Lung (tissue), 11 donors: ENCODE measurements at regions not wholly inside any gene's neighbourhood (a gene's known extent, or its start where the extent isn't known, plus 50 kb on each side); places are given as distances from the start of the nearest gene placed in this dataset.

Experiments
- ATAC-seq: fragments of 200-7000 bp; cut with Tn5 transposase; one replicate; pipeline ENCODE4 v1.9.1; 2020; ENCODE audit warnings: moderate number of reproducible peaks; ENCODE audit not compliant: insufficient read depth, low FRiP score
- DNase-seq, 3 donors: peaks; one replicate each; pipeline ENCODE4 v3.0.0-alpha.2; 2013 to 2017
- H3K27ac ChIP-seq, 2 donors: one replicate each; pipeline ENCODE4 v1.5.1; 2013; ENCODE audit warnings: mild to moderate bottlenecking in 2 of 2, moderate library complexity in 2 of 2, control low read depth in 1 of 2, inconsistent platforms in 1 of 2, low read depth in 1 of 2, low read length in 1 of 2
- H3K27me3 ChIP-seq, 3 donors: one replicate each; pipeline ENCODE4 v1.5.1; 2013; ENCODE audit warnings: low read length in 2 of 3; ENCODE audit not compliant: control insufficient read depth in 3 of 3, insufficient read depth in 3 of 3
- H3K36me3 ChIP-seq, 4 donors: one replicate each; pipeline ENCODE4 v1.5.1; 2013; ENCODE audit warnings: low read length in 4 of 4, mild to moderate bottlenecking in 1 of 4, moderate library complexity in 1 of 4; ENCODE audit not compliant: control insufficient read depth in 4 of 4, insufficient read depth in 4 of 4
- H3K4me1 ChIP-seq, 5 donors: one replicate each; pipeline ENCODE4 v1.5.1; 2013; ENCODE audit warnings: low read length in 5 of 5, mild to moderate bottlenecking in 2 of 5, moderate library complexity in 1 of 5; ENCODE audit not compliant: control insufficient read depth in 5 of 5, insufficient read depth in 5 of 5
- H3K4me3 ChIP-seq: one replicate; pipeline ENCODE4 v1.5.1; 2013; ENCODE audit warnings: mild to moderate bottlenecking, control low read depth, moderate library complexity
- H3K9ac ChIP-seq, 2 donors: one replicate each; pipeline ENCODE4 v1.5.1; 2013; ENCODE audit warnings: low read length in 2 of 2, control low read depth in 1 of 2; ENCODE audit not compliant: insufficient read depth in 1 of 2
- H3K9me3 ChIP-seq, 4 donors: one replicate each; pipeline ENCODE4 v1.5.1; 2013; ENCODE audit warnings: low read length in 3 of 4, mild to moderate bottlenecking in 1 of 4, moderate library complexity in 1 of 4; ENCODE audit not compliant: control insufficient read depth in 4 of 4, insufficient read depth in 3 of 4
- WGBS, 2 donors: extraction: QIAGEN DNeasy Blood & Tissue Kit; methylation state at CpG; one replicate each; pipeline ENCODE4 v1.1.7; 2013; 5-methylcytosine and 5-hydroxymethylcytosine counted together
- TF ChIP-seq, protein P1 (sequence below): IDR thresholded peaks from 2 replicates; pipeline ENCODE4 v1.5.1; 2012; ENCODE audit warnings: mild to moderate bottlenecking; ENCODE audit errors: control extremely low read depth, extremely low read depth
- donor health status: control.
- donor health status: control.
- donor health status: Bipolar disorder and iron deficiency.
- donor health status: healthy.
- donor health status: DM: yes; HTN: yes; CAD: no.

DNA sequence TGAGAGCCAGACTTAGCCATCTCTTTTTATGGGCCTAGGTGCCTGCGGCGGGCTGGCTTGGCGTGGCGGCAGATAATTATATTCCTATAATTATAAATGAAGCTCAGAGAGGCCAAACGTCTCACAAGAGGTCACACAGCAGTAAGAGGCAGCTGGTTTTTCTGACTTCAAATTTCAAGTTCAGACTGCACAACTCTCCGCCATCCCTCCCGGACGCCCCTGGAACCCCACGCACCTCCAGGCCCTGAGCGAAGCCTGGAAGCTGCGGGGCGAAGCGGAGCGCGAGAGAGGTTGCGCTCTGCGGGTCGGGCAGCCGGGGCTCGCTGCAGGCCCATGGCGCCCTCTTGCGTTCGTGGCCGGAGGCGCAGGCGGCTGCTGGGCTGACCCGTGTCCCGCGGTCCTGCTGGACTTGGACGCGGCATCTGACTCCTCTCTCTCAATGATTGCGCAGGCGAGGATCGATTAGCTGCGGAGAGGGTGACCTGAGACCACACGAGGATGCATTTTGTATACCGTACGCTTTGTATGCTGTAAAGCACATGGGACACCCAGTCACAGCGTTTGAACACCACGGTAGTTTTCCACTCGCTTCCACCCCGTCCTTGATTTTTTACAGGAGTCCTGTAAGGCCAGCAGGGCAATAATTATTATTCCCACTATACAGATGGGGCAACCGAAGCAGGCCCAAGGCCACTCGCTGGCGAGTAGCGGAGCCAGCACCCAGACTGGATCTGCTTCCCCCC, 272.7 kb downstream of the FOXD2 start:
- ATAC-seq: peak; percentile 81
- 3 to 5% methylated on average over 46 of the region's 46 CpGs for WGBS, 2 donors

More for the DNA sequence above, 272.7 kb downstream of the FOXD2 start:
- H3K27ac ChIP-seq: no peak overlapping the region
- no peaks in the 10 kb centered on the region for H3K36me3 ChIP-seq
- no peak overlapping the region for H3K9ac ChIP-seq
- no peaks in the 10 kb centered on the region for H3K9me3 ChIP-seq
- DNase-seq: peak; percentile 68 to 77 (median 69)
- H3K4me1 ChIP-seq: peaks cover 0 to 25% (median 5%) of the 10 kb centered on the region in 5 donors
- TF ChIP-seq, protein P1, sequence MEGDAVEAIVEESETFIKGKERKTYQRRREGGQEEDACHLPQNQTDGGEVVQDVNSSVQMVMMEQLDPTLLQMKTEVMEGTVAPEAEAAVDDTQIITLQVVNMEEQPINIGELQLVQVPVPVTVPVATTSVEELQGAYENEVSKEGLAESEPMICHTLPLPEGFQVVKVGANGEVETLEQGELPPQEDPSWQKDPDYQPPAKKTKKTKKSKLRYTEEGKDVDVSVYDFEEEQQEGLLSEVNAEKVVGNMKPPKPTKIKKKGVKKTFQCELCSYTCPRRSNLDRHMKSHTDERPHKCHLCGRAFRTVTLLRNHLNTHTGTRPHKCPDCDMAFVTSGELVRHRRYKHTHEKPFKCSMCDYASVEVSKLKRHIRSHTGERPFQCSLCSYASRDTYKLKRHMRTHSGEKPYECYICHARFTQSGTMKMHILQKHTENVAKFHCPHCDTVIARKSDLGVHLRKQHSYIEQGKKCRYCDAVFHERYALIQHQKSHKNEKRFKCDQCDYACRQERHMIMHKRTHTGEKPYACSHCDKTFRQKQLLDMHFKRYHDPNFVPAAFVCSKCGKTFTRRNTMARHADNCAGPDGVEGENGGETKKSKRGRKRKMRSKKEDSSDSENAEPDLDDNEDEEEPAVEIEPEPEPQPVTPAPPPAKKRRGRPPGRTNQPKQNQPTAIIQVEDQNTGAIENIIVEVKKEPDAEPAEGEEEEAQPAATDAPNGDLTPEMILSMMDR: peak; percentile 89
- peaks cover 0 to 77% (median 60%) of the 10 kb centered on the region in 3 donors for H3K27me3 ChIP-seq
- no peak overlapping the region for H3K4me3 ChIP-seq
